Left ventricle myocardium superior (tissue), 1 donor: ENCODE measurements at regions not wholly inside any gene's neighbourhood (a gene's known extent, or its start where the extent isn't known, plus 50 kb on each side); places are given as distances from the start of the nearest gene placed in this dataset.
A peak's percentile ranks its signal among the peaks of the same experiment; 100 is the strongest.

ENCODE experiments used
- ATAC-seq: fragments of 200-7000 bp; cut with Tn5 transposase; one replicate; pipeline ENCODE4 v1.9.1; 2020; ENCODE audit warnings: mild to moderate bottlenecking, moderate library complexity
- DNase-seq: peaks from one replicate; pipeline ENCODE4 v3.0.0-alpha.2; 2020
- intact Hi-C: fragments of 100-400 bp; cut with micrococcal nuclease; formaldehyde crosslinking; loops from one replicate; pipeline ENCODE4 v1.11.0; 2022
- donor health status: DM: no; HTN: yes; CAD: no; lungs with severe emphysema.

GRCh38 chr3:71900057-71900456 is 115.1 kb upstream of the PROK2 start:
- ATAC-seq, result no peak
- intact Hi-C loops, result no loop called here
- no peak for DNase-seq

GRCh38 chr3:71896751-71897150 is 111.8 kb upstream of the PROK2 start:
- intact Hi-C loops, result no loop called here

GRCh38 chr3:71893702-71894479 is 108.9 kb upstream of the PROK2 start:
- DNase-seq (no peak), ATAC-seq (no peak)
- intact Hi-C loops, result no loop called here

More at GRCh38 chr3:71896751-71897150, 111.8 kb upstream of the PROK2 start:
- DNase-seq (no peak), ATAC-seq (no peak)

DNA sequence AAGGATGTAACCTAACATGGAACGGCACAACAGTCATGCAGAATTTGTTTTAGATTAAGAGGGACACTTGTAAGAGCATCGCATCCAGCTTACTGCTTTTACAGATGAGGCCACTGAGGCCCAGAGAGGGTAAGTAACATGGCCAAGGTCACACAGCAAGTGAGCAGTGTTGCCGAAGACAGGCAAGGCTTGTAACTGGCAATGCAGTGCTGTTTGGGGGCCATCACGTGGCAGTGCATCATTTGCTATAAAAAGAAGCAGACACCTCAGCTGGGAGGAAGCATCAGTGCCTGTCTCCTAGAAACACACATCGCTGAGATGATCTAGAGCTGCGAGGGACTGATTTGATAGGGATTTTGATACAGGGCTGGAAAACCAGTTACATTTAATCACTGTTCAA is 108.2 kb upstream of the PROK2 start:
- intact Hi-C loops, result no loop called here
- ATAC-seq (peak; percentile 37), DNase-seq (no peak)

DNA sequence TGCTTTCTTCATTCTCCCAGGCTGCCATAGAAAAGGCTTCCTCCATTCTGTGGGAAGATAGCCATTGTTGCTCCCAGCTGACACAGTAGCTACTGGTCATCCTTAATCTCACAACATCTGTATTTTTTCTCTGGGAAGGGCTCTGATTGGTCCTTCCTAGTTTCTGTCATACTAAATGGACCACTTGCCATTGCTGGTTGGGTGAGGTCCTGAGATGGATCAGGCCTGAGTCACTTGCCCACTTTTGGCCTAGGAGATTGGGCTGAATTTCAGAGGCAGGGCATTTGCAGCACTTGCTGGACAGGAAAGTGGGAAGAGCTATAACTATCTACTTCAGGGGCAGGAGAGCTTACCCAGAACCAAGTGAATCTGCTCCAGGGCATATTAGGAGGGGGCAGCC is 106.5 kb upstream of the PROK2 start:
- intact Hi-C loops, result no loop called here
- ATAC-seq (no peak), DNase-seq (no peak)

DNA sequence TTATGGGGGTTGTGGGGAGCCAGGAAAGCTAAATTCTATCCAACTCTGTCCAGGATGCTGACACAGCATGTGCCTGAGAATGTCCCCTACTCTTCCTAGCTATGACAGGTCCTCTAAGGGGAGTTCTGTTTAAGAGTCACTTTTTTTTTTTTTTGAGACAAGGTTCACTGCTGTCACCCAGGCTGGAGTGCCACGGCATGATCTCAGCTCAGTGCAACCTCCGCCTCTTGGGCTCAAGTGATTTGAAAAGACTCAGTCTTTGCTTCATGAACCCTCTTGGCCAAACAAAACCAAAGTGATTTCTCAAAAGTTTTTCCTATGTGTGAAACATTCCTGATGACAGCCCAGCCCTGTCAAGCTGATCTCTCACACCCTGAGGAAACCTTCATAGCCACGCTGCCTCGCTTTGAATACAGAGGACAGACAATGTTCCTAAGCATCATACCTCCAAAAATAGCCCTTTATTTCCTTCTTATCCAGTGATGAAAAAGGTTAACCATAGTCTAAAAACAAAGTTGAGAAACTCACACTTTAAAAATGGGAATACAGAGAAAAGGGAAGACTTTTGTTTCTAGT is 105.5 kb upstream of the PROK2 start:
- DNase-seq (no peak), ATAC-seq (peak; percentile 88)
- intact Hi-C loops, result no loop called here

GRCh38 chr3:71887256-71887655 is 102.3 kb upstream of the PROK2 start:
- ATAC-seq, result no peak
- intact Hi-C loops, result no loop called here
- no peak for DNase-seq

DNA sequence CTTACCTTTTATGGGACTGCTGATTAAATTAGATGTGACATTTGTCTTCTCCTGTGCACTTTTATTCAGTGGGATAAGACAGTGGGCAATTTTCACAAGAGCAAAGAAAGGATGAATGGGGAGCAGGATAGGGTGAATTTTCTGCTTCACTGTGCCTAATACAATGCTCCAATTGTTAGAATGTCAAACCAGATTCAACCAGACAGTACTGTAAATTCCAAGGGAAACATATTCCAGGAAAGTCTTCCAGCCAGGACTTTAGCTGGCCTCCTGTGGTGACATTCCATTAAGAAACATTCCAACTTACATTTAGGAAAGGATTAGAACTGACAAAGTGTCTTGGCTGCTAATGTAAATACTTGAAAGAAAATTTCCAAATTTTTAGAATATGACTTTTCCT is 100.1 kb upstream of the PROK2 start:
- intact Hi-C loops, result no loop called here
- no peak for DNase-seq
- no peak for ATAC-seq

DNA sequence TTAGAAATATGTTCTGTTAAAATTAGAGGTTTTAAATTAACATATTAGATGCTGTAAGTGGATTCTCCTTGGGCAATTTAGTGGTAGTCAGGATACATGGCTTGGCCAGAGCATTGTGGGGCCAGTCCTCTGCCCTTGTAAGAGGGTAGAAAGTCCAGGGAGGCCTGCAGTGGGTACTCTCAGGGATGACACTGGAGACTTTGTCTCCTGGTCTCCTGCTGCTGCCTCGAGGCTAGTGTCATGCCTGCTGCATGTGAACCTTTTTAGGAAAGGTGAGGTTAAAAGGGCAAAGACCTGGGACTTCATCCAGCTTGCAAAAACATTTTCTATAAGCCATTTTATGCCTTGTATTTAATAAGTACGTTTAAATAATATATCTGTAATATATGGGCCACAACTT is 96.8 kb upstream of the PROK2 start:
- intact Hi-C loops, result no loop called here
- no peak for DNase-seq
- ATAC-seq, result no peak

DNA sequence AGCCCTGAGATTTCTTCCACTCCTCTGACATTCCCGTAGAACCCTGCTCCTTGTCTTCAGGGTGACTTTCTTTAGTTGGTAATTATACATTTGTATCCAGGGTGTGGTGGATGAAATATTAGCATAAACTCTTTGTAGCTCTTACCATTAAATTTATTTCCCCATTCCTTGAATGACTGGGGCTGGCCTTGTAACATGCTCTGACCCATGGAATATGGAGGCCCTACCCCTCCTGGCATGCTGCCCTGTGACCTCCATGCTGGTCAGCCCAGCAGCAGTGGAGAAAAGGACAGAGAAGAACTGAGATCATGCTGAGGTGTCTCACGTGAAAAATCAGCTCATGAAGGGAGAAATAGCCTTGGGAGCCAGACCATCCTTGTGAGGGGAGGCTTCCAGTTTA is 96.1 kb upstream of the PROK2 start:
- ATAC-seq, result no peak
- intact Hi-C loops, result no loop called here
- no peak for DNase-seq

- DNase-seq, result no peak
- intact Hi-C loops, result loop anchor here (5.0 kb wide), 1 partner anchor 943 kb away; no protein-coding TSS in a partner anchor
- no peak for ATAC-seq
These were observed 94.1 kb upstream of the PROK2 start for GRCh38 chr3:71879089-71879488.

DNA sequence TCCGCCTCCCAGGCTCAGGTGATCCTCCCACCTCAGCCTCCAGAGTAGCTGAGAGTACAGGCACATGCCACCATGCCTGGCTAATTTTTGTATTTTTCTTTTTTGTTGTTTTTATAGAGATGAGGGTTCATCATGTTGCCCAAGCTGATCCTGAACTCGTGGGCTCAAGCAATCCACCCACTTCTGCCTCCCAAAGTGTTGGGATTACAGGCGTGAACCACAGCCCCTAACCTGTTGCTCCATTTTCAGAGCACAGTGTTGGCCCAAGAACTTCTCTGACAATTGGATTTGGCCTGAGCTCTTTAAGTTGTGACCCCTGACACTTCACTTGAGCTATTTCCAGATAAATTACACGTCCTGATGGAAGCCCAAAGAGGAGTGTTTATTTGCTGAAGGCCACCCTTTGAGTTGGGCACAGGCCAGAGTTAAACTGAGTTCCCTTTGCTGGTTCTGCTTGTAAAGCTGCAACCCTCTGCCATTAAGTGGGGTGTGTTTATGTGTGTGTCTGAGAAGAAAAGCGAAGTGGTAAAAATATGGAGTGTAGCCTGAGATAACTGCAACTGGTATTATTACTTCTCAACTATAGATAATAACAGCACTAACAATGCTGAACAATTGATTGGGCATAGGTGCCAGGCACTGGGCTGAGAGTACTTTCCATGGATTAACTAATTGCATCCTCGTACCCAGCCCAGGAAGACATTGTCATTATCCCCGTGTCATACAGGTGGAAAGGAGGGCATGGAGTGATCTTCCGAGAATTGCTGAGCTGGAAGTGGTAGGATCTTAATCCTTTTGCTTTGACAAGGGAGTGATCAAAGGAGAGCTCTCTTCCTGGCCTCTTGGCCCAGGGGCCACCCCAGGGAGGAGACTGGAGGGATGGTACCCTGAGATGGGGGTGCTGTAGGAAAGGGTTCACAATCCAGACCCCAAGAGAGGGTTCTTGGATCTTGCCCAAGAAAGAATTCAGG is 91.5 kb upstream of the PROK2 start:
- intact Hi-C loops, result loop anchor here (5.0 kb wide), 1 partner anchor 946 kb away; no protein-coding TSS in a partner anchor
- DNase-seq, result no peak
- no peak for ATAC-seq

GRCh38 chr3:71875461-71875947 is 90.6 kb upstream of the PROK2 start:
- intact Hi-C loops, result loop anchor here (5.0 kb wide), 1 partner anchor 947 kb away; no protein-coding TSS in a partner anchor
- peak; percentile 96 for ATAC-seq
- peak; percentile 83 for DNase-seq

DNA sequence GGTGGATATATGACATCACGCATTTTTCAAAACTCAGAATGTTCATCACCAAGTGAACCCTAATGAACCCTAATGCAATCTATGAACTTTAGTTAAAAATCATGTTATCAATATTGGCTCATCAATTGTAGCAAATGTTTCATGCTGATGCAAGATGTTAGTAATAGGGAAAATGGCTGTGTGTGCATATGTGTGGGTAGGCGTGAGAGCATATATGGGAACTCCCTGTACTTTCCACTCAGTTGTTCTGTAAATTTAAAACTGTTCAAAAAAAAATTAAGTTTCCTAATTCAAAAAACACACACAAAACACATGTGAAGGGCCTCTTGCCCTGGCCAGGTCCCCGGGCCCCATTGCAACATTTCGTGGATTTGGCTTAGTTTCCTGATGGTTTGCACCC is 89.7 kb upstream of the PROK2 start:
- intact Hi-C loops, result loop anchor here (5.0 kb wide), 1 partner anchor 948 kb away; no protein-coding TSS in a partner anchor
- ATAC-seq, result no peak
- no peak for DNase-seq

GRCh38 chr3:71873093-71873611 is 88.2 kb upstream of the PROK2 start:
- intact Hi-C loops, result no loop called here
- no peak for DNase-seq
- no peak for ATAC-seq

DNA sequence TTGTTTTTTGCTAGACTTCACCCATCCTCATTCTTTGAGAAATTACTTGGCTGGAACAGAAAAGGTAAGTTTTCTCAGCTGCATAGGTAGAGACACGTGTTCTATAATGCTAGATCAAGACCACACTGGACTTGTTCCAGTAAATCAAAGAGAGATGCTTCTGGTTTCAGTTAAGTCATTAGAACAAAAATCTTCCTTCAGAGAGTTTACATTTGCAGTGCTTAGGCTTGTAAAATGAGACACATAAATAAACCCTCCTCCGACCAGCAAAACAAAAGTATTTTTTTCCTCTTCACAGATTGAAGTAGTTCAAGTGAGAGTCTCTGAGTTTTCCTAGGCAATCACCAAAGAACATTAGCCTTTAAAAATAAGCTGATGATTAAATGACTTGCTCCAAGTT is 87.3 kb upstream of the PROK2 start:
- no peak for ATAC-seq
- intact Hi-C loops, result no loop called here
- DNase-seq, result no peak

DNA sequence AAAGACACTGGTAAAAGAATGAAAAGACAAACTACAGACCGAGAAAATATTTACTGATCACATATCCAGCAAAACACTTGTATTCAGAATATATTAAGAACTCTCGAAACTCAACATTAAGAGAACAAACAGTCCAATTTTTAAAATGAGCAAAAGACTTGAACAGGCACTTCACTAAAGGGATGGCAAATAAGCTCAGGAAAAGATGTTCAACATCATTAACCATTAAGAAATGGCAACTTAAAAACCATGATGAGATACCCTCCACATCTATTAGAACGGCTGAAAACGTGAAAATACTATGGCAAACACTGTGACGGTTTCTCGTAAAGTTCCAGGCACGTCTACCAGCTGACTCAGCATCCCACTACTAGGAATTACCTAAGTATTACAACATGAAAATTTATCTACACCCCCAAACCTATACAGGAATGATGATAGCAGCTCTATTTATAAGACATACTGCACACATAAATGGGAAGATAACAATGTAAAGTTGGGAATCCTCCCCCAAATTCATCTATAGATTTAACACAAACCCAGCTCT is 86.1 kb upstream of the PROK2 start:
- intact Hi-C loops, result no loop called here
- no peak for ATAC-seq
- no peak for DNase-seq

GRCh38 chr3:71868876-71869275 is 83.9 kb upstream of the PROK2 start:
- DNase-seq (no peak), ATAC-seq (no peak)
- intact Hi-C loops, result no loop called here

DNA sequence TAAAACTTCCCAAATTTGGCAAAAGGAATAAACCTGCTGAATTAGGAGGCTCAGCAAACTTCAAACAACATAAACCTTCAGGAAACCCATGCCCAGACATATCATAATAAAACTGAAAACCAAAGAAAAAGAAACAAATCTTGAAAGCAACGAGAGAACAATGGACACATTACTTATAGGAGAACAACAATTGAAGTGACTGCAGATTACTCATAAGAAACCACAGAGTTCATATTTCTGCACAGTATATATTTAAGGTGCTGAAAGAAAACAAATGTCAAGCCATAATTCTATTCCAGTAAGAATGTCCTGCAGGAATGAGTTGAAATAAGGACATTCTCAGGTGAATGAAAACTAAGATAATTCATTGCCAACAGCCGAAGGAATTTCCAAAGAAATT is 80.8 kb upstream of the PROK2 start:
- intact Hi-C loops, result no loop called here
- DNase-seq, result no peak

More for the DNA sequence above, 80.8 kb upstream of the PROK2 start:
- ATAC-seq, result no peak
